Testis (tissue), 2 donors: ENCODE measurements at regions not wholly inside any gene's neighbourhood (a gene's known extent, or its start where the extent isn't known, plus 50 kb on each side); places are given as distances from the start of the nearest gene placed in this dataset.

Experiments
- POLR2A ChIP-seq: fragments of 450-650 bp; IDR thresholded peaks from one replicate; pipeline ENCODE4 v1.6.1; 2017; ENCODE audit warnings: antibody characterized with exemption, mild to moderate bottlenecking, moderate library complexity
- TF ChIP-seq, protein P1 (sequence below), 3 experiments: fragments of 450-650 bp in 2 of 3; fragments of 200-600 bp in 1 of 3; sonication (generic) in 1 of 3; IDR thresholded peaks; one replicate each; pipeline ENCODE4 v1.5.1; 2016 to 2019; ENCODE audit warnings: antibody characterized with exemption in 3 of 3, mild to moderate bottlenecking in 2 of 3, moderate library complexity in 1 of 3

- TF ChIP-seq POLR2A: no peak
- TF ChIP-seq, protein P1, sequence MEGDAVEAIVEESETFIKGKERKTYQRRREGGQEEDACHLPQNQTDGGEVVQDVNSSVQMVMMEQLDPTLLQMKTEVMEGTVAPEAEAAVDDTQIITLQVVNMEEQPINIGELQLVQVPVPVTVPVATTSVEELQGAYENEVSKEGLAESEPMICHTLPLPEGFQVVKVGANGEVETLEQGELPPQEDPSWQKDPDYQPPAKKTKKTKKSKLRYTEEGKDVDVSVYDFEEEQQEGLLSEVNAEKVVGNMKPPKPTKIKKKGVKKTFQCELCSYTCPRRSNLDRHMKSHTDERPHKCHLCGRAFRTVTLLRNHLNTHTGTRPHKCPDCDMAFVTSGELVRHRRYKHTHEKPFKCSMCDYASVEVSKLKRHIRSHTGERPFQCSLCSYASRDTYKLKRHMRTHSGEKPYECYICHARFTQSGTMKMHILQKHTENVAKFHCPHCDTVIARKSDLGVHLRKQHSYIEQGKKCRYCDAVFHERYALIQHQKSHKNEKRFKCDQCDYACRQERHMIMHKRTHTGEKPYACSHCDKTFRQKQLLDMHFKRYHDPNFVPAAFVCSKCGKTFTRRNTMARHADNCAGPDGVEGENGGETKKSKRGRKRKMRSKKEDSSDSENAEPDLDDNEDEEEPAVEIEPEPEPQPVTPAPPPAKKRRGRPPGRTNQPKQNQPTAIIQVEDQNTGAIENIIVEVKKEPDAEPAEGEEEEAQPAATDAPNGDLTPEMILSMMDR (IDR thresholded peaks at IDR 0.05): no peak
Observed at GRCh38 chr4:187059021-187059420, 335.4 kb upstream of the FAT1 start.
